IgD-negative memory B cell (primary cell): ENCODE measurements at regions not wholly inside any gene's neighbourhood (a gene's known extent, or its start where the extent isn't known, plus 50 kb on each side); places are given as distances from the start of the nearest gene placed in this dataset.

Experiments
- H3K27ac Mint-ChIP-seq, 3 donors: one replicate each; pipeline ENCODE4 v1.8.0; 2020 to 2022; ENCODE audit warnings: mild to moderate bottlenecking in 3 of 3, mixed read lengths in 3 of 3, moderate library complexity in 1 of 3
- H3K27me3 Mint-ChIP-seq: one replicate; pipeline ENCODE4 v1.8.0; 2021; ENCODE audit warnings: mixed read lengths
- H3K36me3 Mint-ChIP-seq: one replicate; pipeline ENCODE4 v1.8.0; 2020; ENCODE audit warnings: mild to moderate bottlenecking, mixed read lengths
- H3K4me1 Mint-ChIP-seq, 3 donors: one replicate each; pipeline ENCODE4 v1.8.0; 2020 to 2022; ENCODE audit warnings: mixed read lengths in 3 of 3, mild to moderate bottlenecking in 1 of 3
- H3K4me3 Mint-ChIP-seq, 4 donors: one replicate each; pipeline ENCODE4 v1.8.0; 2020 to 2022; ENCODE audit warnings: mild to moderate bottlenecking in 4 of 4, mixed read lengths in 4 of 4, moderate library complexity in 3 of 4
- H3K9me3 Mint-ChIP-seq, 3 donors: one replicate each; pipeline ENCODE4 v1.8.0; 2020 to 2021; ENCODE audit warnings: mixed read lengths in 3 of 3, mild to moderate bottlenecking in 1 of 3

DNA sequence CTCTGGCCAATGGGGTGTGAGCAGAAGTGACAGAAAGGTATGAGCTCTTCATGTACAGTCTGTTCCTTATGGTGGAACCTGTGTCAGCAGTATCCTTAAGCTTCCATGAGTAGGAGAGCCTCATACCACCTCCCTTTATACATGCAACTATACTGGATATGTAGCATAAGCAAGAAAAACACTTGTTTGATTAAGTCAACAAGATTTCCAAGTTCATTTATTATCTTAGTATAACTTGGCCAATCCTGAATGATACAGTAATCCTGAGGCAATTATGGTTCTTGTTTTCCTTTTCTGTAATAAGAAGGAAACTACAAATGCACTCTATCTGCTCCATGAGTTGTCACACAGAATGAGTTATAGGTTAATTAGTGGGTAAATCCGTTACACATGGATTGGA is 409.6 kb upstream of the ID4 start:
- H3K9me3 Mint-ChIP-seq, result peaks cover 0 to 7% (median 3%) of the 10 kb centered on the region in 3 donors
- H3K36me3 Mint-ChIP-seq, result peaks cover 2% of the 10 kb centered on the region
- no peak overlapping the region for H3K4me3 Mint-ChIP-seq
- no peak overlapping the region for H3K27ac Mint-ChIP-seq
- H3K4me1 Mint-ChIP-seq, result no peaks in the 10 kb centered on the region
- H3K27me3 Mint-ChIP-seq, result no peaks in the 10 kb centered on the region

DNA sequence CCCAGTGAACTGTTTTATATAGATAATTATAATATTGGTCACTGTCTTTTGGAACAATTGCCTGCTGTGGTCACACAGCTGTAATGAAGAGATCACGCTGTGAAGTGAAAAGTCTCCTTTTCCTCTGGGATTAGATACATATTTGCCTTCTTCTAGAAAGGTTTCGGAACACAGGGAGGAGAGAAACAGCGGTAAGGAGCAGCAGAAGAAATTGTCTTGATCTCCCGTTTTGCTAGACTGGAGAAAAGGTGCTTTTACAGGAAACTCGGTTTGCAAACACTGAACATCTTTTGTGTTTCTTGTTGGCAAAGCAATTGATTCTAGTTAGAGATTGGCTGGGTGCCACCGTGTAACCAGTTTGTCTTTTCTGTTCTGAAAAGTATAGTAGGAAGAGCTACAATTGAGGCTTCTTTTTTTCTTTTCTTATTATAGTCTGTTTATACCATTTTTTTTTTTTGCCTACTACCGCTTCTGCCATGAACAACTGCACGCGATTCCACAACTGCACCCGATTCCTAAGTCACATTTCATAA is 404.1 kb upstream of the ID4 start:
- Mint-ChIP-seq H3K36me3 (peaks cover 2% of the 10 kb centered on the region), H3K4me1 (no peaks in the 10 kb centered on the region), H3K4me3 (no peak overlapping the region), H3K9me3 (peaks cover 0 to 12% (median 12%) of the 10 kb centered on the region in 3 donors), H3K27me3 (no peaks in the 10 kb centered on the region), H3K27ac (no peak overlapping the region)

DNA sequence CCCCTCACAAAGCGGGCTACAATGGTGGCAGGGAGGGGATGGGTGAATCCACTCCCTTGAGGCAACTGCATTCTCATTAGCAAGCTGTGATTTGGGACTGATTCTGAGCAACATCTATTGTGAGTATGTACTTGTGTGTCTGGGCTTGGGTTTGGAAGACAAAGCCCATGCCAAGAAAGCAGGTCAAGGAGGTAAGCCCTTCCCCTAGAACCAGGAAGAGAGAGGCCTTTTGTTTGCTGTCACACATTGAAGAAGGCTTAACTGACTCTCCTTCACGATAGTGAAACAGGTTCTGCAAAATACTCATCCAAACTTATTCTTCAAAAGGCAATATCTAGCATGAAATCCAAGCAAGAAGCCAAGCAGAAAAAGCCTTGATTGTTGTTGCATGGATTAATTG is 403.1 kb upstream of the ID4 start:
- H3K4me3 Mint-ChIP-seq, result no peak overlapping the region
- peaks cover 2% of the 10 kb centered on the region for H3K36me3 Mint-ChIP-seq
- H3K27me3 Mint-ChIP-seq, result no peaks in the 10 kb centered on the region
- H3K9me3 Mint-ChIP-seq, result peaks cover 0 to 13% (median 10%) of the 10 kb centered on the region in 3 donors
- H3K27ac Mint-ChIP-seq, result no peak overlapping the region
- H3K4me1 Mint-ChIP-seq, result no peaks in the 10 kb centered on the region

DNA sequence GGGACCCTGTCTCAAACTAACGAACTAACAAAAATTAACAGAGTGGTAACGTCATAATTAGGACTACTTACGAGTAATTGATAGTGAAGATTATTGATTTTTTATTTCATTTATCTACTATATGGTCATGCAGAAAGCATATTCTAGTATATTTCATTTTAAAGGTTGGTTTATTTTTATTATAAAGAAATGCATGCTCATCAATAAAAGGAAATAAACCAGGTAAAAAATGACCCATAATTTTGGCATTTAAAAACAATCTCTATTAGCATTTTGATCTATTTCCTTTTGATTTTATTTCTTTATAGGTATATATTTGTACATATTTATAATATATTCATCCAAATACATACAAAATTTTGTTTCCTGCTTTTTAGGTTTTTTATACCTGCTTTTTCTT is 401.4 kb upstream of the ID4 start:
- Mint-ChIP-seq H3K4me3 (no peak overlapping the region), H3K27me3 (no peaks in the 10 kb centered on the region)

DNA sequence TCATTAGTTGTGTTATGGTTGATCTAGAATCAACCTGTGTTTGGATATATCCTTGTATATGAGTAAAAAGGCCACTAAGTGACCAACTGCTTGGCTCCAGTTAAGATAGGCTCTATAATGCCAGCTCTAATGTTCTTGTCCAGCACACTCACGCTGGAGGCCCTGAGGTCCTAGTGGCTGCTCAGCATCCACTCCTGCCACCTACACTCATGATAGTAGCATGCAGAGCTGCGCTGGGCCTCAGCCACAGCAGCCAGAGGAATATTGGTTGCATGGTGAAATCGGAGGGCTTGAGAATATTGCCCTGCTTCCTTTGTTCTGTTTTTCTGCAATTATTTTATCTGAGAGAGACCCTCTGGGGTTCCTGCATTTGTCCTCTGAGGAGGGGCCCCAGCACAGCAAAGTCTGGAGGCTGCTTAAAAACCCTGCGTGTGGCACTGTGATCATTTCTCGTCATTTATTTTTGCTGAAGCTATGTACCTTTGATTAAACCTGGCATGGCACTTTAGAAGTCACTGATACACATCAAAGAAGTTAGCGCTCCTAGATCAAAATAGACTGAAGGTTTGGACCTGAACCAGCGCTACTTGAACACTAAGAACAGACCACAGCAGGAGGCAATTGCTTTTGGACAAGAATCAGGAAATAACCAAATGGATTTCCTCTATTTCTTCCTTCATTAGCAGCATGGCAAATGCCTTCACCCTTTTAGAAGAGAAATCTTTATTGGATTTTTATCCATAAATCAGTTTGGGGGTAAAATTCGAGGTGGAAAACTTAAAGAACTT is 398.4 kb upstream of the ID4 start:
- Mint-ChIP-seq H3K36me3 (no peaks in the 10 kb centered on the region), H3K27me3 (no peaks in the 10 kb centered on the region), H3K4me1 (no peaks in the 10 kb centered on the region), H3K9me3 (peaks cover 0 to 13% (median 5%) of the 10 kb centered on the region in 3 donors), H3K27ac (no peak overlapping the region), H3K4me3 (no peak overlapping the region)

More for the DNA sequence above, 401.4 kb upstream of the ID4 start:
- no peaks in the 10 kb centered on the region for H3K4me1 Mint-ChIP-seq
- peaks cover 0 to 13% (median 10%) of the 10 kb centered on the region in 3 donors for H3K9me3 Mint-ChIP-seq
- H3K36me3 Mint-ChIP-seq, result peaks cover 2% of the 10 kb centered on the region
- H3K27ac Mint-ChIP-seq, result no peak overlapping the region

DNA sequence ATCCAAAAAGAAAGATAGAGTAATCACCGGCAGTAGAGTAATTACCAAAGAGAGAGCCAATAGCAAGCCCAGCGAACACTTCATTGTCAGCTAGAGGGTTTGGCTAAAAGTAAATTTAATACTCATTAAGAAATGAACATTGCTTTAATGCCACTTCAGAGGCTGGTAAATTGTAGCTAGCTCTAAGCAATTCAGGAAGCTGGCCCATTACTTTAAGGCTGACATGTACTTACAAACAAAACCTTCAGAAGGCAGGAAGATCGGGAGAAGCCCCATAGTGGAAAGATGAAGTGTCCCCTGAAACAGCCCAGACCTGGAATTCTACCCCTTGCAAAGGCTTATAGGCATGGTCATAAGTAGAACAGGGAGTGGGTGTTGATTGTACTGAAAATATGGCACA is 396.6 kb upstream of the ID4 start:
- H3K4me1 Mint-ChIP-seq, result no peaks in the 10 kb centered on the region
- no peak overlapping the region for H3K4me3 Mint-ChIP-seq
- H3K27ac Mint-ChIP-seq, result no peak overlapping the region
- H3K27me3 Mint-ChIP-seq, result no peaks in the 10 kb centered on the region
- H3K36me3 Mint-ChIP-seq, result no peaks in the 10 kb centered on the region
- H3K9me3 Mint-ChIP-seq, result peaks cover 0 to 13% (median 5%) of the 10 kb centered on the region in 3 donors

DNA sequence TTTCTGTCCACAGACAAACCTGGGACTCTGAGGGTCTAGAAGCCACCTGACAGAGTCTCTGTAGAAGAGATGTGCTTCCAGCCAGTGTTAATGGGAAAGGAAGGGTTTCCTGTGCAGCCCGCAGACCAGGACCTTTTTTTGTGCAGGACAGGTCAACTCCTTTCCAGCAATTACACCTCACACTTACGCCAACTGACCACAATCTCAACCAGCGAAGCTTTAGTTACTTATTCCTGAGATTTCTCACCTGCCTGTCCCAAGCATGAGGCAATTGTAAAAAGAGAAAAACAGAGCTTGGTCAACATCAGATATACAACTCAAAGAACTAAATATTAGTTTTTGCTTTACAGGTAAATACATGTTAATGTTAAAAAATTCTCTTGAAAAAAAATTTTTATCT is 393.8 kb upstream of the ID4 start:
- no peaks in the 10 kb centered on the region for H3K27me3 Mint-ChIP-seq
- peaks cover 0 to 5% (median 3%) of the 10 kb centered on the region in 3 donors for H3K9me3 Mint-ChIP-seq
- H3K36me3 Mint-ChIP-seq, result no peaks in the 10 kb centered on the region
- no peak overlapping the region for H3K4me3 Mint-ChIP-seq
- H3K27ac Mint-ChIP-seq, result peak overlapping the region in 1 of 3 donors; percentile 75
- H3K4me1 Mint-ChIP-seq, result no peaks in the 10 kb centered on the region

DNA sequence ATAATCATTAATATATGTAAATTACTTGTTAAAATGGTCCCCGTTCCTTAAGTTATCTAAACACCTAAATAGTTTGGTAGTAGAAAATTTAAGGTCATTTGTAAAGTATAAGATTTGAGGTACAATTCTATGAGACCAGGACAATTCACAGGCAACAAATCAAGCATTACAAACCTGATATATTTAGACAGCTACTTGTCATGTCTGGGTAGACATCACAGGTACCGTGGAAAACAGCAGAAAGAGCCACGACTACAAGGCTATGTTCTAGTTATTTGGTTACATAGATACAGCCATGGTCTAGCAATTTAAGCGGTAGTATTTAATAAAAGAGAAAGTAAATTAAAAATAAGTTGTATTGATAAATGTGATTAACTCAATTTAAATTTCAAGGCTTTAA is 393.1 kb upstream of the ID4 start:
- peaks cover 0 to 5% (median 5%) of the 10 kb centered on the region in 3 donors for H3K9me3 Mint-ChIP-seq
- H3K27me3 Mint-ChIP-seq, result no peaks in the 10 kb centered on the region
- no peak overlapping the region for H3K27ac Mint-ChIP-seq
- no peaks in the 10 kb centered on the region for H3K36me3 Mint-ChIP-seq
- H3K4me3 Mint-ChIP-seq, result no peak overlapping the region
- H3K4me1 Mint-ChIP-seq, result no peaks in the 10 kb centered on the region

DNA sequence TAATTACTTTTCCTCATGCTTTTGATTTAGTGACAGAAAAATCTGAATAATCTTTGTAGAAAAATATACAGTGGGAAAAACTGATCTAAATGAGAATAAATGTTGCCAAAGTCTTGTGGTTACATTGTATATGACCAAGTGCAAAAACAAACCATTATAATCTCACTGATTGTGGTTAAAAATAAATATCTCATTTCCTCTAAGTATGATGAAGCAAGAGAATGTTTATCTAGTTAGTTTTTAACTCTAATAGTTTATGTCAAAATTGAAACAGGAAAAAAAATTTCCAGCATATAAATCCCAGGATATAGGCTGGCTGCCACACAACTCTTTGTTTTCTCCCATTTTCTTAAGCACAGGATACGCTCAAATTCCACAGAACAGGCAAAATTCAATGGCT is 392.7 kb upstream of the ID4 start:
- Mint-ChIP-seq H3K4me1 (no peaks in the 10 kb centered on the region), H3K27me3 (no peaks in the 10 kb centered on the region), H3K27ac (no peak overlapping the region)

DNA sequence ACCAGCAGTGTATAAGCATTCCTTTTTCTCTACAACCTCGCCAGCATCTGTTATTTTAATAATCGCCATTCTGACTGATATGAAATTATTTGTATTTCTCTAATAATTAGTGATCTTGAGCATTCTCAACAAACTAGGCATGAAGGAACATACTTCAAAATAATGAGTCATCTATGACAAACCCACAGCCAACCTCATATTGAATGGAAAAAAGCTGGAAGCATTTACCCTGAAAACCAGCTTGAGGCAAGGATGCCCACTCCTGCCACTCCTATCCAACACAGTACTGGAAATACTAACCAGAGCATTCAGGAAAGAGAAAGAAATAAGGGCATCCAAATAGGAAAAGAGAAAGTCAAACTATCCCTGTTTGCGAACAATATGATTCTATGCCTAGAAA is 390.6 kb upstream of the ID4 start:
- Mint-ChIP-seq H3K27ac (no peak overlapping the region), H3K36me3 (no peaks in the 10 kb centered on the region), H3K9me3 (peaks cover 5 to 7% (median 6%) of the 10 kb centered on the region in 3 donors), H3K4me1 (no peaks in the 10 kb centered on the region), H3K27me3 (no peaks in the 10 kb centered on the region), H3K4me3 (no peak overlapping the region)

More for the DNA sequence above, 392.7 kb upstream of the ID4 start:
- Mint-ChIP-seq H3K9me3 (peaks cover 4 to 5% (median 5%) of the 10 kb centered on the region in 3 donors), H3K36me3 (no peaks in the 10 kb centered on the region), H3K4me3 (no peak overlapping the region)

DNA sequence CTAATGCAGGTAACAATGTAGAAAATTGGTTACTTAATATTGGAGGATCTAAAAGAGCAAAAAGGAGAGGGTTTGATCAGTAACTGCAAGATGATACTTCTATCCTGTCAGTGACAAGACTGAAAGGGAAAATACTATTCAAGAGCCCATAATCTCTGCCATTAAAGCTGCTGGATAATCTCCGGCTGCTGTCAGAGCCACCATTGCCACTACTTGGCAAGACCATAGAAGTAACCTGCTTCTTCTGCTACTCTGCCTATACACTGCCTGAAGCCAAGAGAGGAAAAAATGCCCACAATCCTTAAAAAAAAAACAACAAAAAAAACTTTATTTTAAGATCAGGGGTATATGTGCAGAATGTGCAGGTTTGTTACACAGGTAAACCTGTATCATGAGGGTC is 386.5 kb upstream of the ID4 start:
- H3K27me3 Mint-ChIP-seq, result no peaks in the 10 kb centered on the region
- H3K9me3 Mint-ChIP-seq, result peaks cover 5 to 7% (median 6%) of the 10 kb centered on the region in 3 donors
- H3K4me1 Mint-ChIP-seq, result no peaks in the 10 kb centered on the region
- H3K27ac Mint-ChIP-seq, result no peak overlapping the region
- H3K4me3 Mint-ChIP-seq, result no peak overlapping the region
- H3K36me3 Mint-ChIP-seq, result no peaks in the 10 kb centered on the region

DNA sequence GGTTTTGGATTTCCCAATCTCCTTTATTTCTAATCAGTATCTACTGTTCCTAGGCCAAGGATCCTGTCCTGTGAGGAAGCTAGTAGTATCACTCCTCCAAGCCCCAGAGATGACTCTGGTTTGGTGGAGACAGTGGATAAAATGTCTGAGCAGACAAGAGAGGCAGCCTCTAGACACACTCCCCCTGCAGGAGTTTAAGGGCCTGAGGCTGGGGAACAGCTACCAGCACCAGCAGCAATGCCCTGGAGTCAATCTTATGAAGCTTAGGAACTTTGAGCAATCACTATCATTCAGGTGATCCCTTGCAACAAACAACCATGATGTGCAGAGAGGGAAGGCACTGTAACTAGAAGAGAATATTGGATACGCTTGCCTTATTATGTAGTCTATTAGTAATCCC is 384.7 kb upstream of the ID4 start:
- Mint-ChIP-seq H3K27ac (no peak overlapping the region), H3K27me3 (no peaks in the 10 kb centered on the region), H3K4me3 (no peak overlapping the region), H3K4me1 (no peaks in the 10 kb centered on the region), H3K36me3 (no peaks in the 10 kb centered on the region), H3K9me3 (peaks cover 3 to 7% (median 4%) of the 10 kb centered on the region in 3 donors)

DNA sequence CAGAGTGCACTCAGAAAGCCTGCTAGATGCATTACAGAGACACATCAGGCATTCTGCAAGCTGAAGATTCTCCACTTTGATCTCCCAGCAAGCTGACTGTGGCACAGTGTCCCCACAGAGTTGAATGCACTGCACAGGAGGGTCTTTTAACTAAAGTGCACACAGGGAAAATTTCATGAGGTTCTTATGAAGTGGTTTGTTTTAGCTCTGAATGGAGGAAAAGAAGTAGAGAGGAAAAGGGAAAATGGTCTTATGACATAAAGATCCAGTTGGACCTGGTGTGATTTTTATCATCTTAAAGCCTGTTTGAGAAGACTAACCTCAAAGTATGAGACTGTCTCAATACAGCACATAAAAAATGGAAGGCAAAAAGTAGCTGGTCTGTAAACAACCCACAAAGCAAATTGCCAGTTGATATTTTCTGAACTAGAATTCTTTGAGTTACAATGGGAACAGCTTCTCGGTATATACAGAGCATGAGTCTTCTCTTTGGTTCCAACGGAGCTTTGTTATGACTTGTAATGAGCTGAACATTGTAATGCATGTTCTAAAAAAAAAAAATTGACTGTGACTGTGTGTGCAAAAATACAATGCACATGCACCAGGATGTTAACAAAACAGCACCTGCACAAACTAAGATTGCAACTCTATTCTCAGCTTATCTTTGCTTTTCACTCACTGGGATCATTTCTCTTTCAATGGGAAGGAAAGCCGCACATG is 383.0 kb upstream of the ID4 start:
- no peak overlapping the region for H3K27ac Mint-ChIP-seq
- no peaks in the 10 kb centered on the region for H3K4me1 Mint-ChIP-seq
- H3K4me3 Mint-ChIP-seq, result no peak overlapping the region
- H3K9me3 Mint-ChIP-seq, result peaks cover 2 to 6% (median 3%) of the 10 kb centered on the region in 3 donors
- H3K27me3 Mint-ChIP-seq, result no peaks in the 10 kb centered on the region
- H3K36me3 Mint-ChIP-seq, result no peaks in the 10 kb centered on the region

DNA sequence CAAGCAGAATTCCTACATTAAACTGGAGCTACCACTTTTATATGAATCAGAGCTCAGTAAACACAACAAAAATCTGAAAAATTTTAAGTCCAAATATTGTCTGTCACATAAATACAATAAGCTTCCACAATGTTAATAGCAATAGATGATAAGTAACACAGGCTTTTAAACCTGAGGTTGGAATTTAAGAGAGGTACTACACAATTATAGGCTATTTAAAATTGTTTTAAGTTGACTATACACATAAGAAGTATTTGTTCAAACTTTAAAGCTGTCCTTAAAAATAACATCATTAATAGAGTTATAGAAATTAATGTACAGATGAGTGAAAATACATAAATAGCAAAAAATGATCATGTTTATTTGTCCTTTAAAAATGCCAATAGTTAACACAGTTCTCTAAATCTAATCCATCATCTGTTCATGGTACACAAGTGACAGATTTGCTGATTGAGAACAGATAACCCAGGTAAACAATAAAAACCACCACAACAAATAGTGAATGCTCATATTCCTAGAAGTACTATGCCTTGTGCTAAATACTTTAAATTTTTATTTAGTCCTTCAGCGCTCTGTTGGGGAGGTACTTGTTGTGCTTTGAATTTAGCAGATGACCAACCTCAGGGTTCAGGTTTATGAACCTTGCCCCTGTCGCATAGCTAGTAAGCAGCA is 382.3 kb upstream of the ID4 start:
- H3K4me3 Mint-ChIP-seq, result no peak overlapping the region
- no peaks in the 10 kb centered on the region for H3K4me1 Mint-ChIP-seq
- no peak overlapping the region for H3K27ac Mint-ChIP-seq
- H3K9me3 Mint-ChIP-seq, result peaks cover 0 to 3% (median 2%) of the 10 kb centered on the region in 3 donors
- no peaks in the 10 kb centered on the region for H3K36me3 Mint-ChIP-seq
- H3K27me3 Mint-ChIP-seq, result no peaks in the 10 kb centered on the region

DNA sequence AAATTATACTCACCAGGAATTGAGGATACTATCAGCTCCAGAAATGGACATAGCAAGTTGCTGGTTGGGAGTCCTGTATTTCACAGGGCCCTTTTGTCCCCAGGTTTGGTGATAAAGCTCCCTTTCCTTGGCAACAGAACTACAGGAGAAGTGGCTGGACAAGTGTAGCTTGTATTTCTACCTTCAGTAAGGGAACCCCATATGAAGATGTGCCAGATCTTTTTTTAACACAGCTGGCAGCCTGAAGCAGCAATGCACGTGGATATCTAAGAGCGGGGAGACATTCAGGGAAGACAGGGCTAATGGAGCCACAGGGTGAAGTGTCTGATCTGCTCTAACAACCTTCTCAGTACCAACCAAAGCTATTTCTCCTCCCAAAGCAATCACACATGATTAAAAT is 373.9 kb upstream of the ID4 start:
- H3K27ac Mint-ChIP-seq, result no peak overlapping the region
- no peaks in the 10 kb centered on the region for H3K36me3 Mint-ChIP-seq
- H3K4me1 Mint-ChIP-seq, result no peaks in the 10 kb centered on the region
- H3K27me3 Mint-ChIP-seq, result no peaks in the 10 kb centered on the region
- no peak overlapping the region for H3K4me3 Mint-ChIP-seq
- H3K9me3 Mint-ChIP-seq, result peaks cover 0 to 2% (median 1%) of the 10 kb centered on the region in 3 donors
